ENCODE measurements at regions not wholly inside any gene's neighbourhood (a gene's known extent, or its start where the extent isn't known, plus 50 kb on each side); places are given as distances from the start of the nearest gene placed in this dataset.

GRCh38 chr13:47553329-47553977 is 447.6 kb downstream of the SUCLA2 start:
- Histone ChIP-seq H3K36me3 (ENCODE audit: control insufficient read depth in 5 of 5, insufficient read depth in 5 of 5, low read length in 5 of 5) (no peaks in the 10 kb centered on the region), H3K9me3 (ENCODE audit: control insufficient read depth in 5 of 5, low read length in 5 of 5) (no peaks in the 10 kb centered on the region), H3K27me3 (ENCODE audit: control insufficient read depth in 5 of 5, insufficient read depth in 4 of 5, low read length in 5 of 5) (no peaks in the 10 kb centered on the region), H3K4me3 (ENCODE audit: low read depth in 1 of 5, low read length in 5 of 5) (no peak overlapping the region), H3K9ac (ENCODE audit: low read length in 5 of 5) (no peak overlapping the region), H3K27ac (ENCODE audit: low read depth, low read length) (no peak overlapping the region), H3K4me1 (ENCODE audit: control insufficient read depth in 5 of 5, insufficient read depth in 5 of 5, low read length in 5 of 5) (no peaks in the 10 kb centered on the region)

DNA sequence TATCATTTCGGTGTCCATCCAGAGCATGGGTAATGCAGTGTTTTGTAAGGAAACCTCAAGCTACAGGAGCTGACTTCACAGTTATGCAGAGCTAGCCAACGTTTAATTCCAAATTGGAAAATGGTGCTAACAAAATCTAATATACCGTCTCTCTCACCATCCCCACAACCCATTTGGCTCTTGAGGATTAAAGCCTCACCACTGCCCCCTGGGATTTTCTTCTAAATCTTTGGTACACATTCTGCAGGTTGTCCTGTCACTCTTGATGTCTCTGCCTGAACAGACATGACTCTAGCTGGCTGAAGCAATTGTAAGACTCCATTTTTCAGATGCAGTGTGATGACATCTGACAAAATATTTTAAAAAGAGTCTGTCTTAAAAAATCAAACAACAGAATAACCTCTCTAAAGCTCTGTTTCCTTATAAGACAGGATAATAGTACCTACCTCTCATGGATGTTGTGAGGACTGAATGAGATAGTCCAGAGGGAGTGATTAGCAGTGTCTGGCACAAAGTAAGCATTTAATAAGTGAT is 451.8 kb downstream of the SUCLA2 start:
- Histone ChIP-seq H3K27me3 (ENCODE audit: control insufficient read depth in 5 of 5, insufficient read depth in 4 of 5, low read length in 5 of 5) (no peaks in the 10 kb centered on the region), H3K36me3 (ENCODE audit: control insufficient read depth in 5 of 5, insufficient read depth in 5 of 5, low read length in 5 of 5) (no peaks in the 10 kb centered on the region), H3K4me1 (ENCODE audit: control insufficient read depth in 5 of 5, insufficient read depth in 5 of 5, low read length in 5 of 5) (peaks cover 0 to 16% (median 9%) of the 10 kb centered on the region in 5 donors), H3K4me3 (ENCODE audit: low read depth in 1 of 5, low read length in 5 of 5) (no peak overlapping the region), H3K27ac (ENCODE audit: low read depth, low read length) (no peak overlapping the region), H3K9me3 (ENCODE audit: control insufficient read depth in 5 of 5, low read length in 5 of 5) (no peaks in the 10 kb centered on the region), H3K9ac (ENCODE audit: low read length in 5 of 5) (no peak overlapping the region)

- Histone ChIP-seq H3K27ac (ENCODE audit: low read depth, low read length) (no peak overlapping the region), H3K4me1 (ENCODE audit: control insufficient read depth in 5 of 5, insufficient read depth in 5 of 5, low read length in 5 of 5) (peaks cover 0 to 16% (median 9%) of the 10 kb centered on the region in 5 donors), H3K9me3 (ENCODE audit: control insufficient read depth in 5 of 5, low read length in 5 of 5) (no peaks in the 10 kb centered on the region), H3K36me3 (ENCODE audit: control insufficient read depth in 5 of 5, insufficient read depth in 5 of 5, low read length in 5 of 5) (no peaks in the 10 kb centered on the region), H3K4me3 (ENCODE audit: low read depth in 1 of 5, low read length in 5 of 5) (no peak overlapping the region), H3K9ac (ENCODE audit: low read length in 5 of 5) (no peak overlapping the region), H3K27me3 (ENCODE audit: control insufficient read depth in 5 of 5, insufficient read depth in 4 of 5, low read length in 5 of 5) (no peaks in the 10 kb centered on the region)
These were observed 452.7 kb downstream of the SUCLA2 start for GRCh38 chr13:47548294-47548840.

- Histone ChIP-seq H3K9ac (ENCODE audit: low read length in 5 of 5) (no peak overlapping the region), H3K4me3 (ENCODE audit: low read depth in 1 of 5, low read length in 5 of 5) (no peak overlapping the region), H3K27ac (ENCODE audit: low read depth, low read length) (no peak overlapping the region), H3K27me3 (ENCODE audit: control insufficient read depth in 5 of 5, insufficient read depth in 4 of 5, low read length in 5 of 5) (no peaks in the 10 kb centered on the region), H3K36me3 (ENCODE audit: control insufficient read depth in 5 of 5, insufficient read depth in 5 of 5, low read length in 5 of 5) (no peaks in the 10 kb centered on the region), H3K4me1 (ENCODE audit: control insufficient read depth in 5 of 5, insufficient read depth in 5 of 5, low read length in 5 of 5) (peaks cover 0 to 16% (median 9%) of the 10 kb centered on the region in 5 donors), H3K9me3 (ENCODE audit: control insufficient read depth in 5 of 5, low read length in 5 of 5) (no peaks in the 10 kb centered on the region)
These were observed 454.5 kb downstream of the SUCLA2 start for GRCh38 chr13:47546391-47547225.

DNA sequence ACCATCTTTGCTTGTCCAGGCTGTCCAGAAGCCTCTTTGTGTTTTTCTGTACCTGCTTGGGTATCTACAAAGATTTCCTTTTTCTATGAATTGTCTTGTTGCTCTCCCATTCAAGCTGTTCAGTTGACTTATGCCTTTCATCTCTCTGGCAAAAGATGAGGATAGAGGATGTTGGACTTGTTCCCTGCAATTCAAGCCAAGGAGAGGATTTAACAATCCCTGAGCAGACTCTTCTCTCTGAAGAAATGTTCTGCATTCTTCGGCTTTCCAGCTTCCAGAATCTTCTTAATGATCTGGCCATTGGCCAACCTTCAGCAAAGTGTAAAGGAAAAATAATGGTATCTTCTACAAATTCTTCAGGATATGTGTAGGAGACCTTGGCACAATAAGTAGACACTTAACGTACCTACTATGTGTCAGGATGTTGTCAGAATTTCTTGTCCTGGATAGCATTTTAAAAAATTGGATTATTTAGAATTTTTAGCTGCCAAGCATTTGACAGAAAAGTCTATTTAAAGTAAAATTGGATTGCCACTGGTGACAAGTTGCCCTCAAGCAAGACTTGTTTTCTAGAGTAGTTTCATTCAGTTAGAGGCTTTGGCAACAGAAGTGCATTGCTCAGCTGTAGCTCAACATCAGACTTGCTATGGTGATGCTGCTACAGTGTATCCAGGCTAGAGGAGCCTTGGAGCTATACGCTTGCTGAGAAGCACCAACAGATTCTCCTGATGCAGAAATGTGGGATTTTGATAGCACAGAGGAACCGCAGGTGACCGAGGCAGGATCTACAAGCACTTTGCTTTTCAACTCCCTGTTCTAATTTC is 455.7 kb downstream of the SUCLA2 start:
- H3K36me3 ChIP-seq (ENCODE audit: control insufficient read depth in 5 of 5, insufficient read depth in 5 of 5, low read length in 5 of 5), result no peaks in the 10 kb centered on the region
- H3K9me3 ChIP-seq (ENCODE audit: control insufficient read depth in 5 of 5, low read length in 5 of 5), result no peaks in the 10 kb centered on the region
- H3K27me3 ChIP-seq (ENCODE audit: control insufficient read depth in 5 of 5, insufficient read depth in 4 of 5, low read length in 5 of 5), result no peaks in the 10 kb centered on the region
- peak overlapping the region; percentile 46 for H3K27ac ChIP-seq (ENCODE audit: low read depth, low read length)
- H3K9ac ChIP-seq (ENCODE audit: low read length in 5 of 5), result no peak overlapping the region
- H3K4me1 ChIP-seq (ENCODE audit: control insufficient read depth in 5 of 5, insufficient read depth in 5 of 5, low read length in 5 of 5), result peaks cover 0 to 16% (median 9%) of the 10 kb centered on the region in 5 donors
- no peak overlapping the region for H3K4me3 ChIP-seq (ENCODE audit: low read depth in 1 of 5, low read length in 5 of 5)

- Histone ChIP-seq H3K36me3 (ENCODE audit: control insufficient read depth in 5 of 5, insufficient read depth in 5 of 5, low read length in 5 of 5) (no peaks in the 10 kb centered on the region), H3K9ac (ENCODE audit: low read length in 5 of 5) (no peak overlapping the region), H3K27me3 (ENCODE audit: control insufficient read depth in 5 of 5, insufficient read depth in 4 of 5, low read length in 5 of 5) (no peaks in the 10 kb centered on the region), H3K4me1 (ENCODE audit: control insufficient read depth in 5 of 5, insufficient read depth in 5 of 5, low read length in 5 of 5) (peaks cover 0 to 2% (median 0%) of the 10 kb centered on the region in 5 donors), H3K27ac (ENCODE audit: low read depth, low read length) (no peak overlapping the region), H3K4me3 (ENCODE audit: low read depth in 1 of 5, low read length in 5 of 5) (no peak overlapping the region), H3K9me3 (ENCODE audit: control insufficient read depth in 5 of 5, low read length in 5 of 5) (no peaks in the 10 kb centered on the region)
These were observed 461.8 kb downstream of the SUCLA2 start for GRCh38 chr13:47539317-47539716.

- Histone ChIP-seq H3K9ac (ENCODE audit: low read length in 5 of 5) (no peak overlapping the region), H3K9me3 (ENCODE audit: control insufficient read depth in 5 of 5, low read length in 5 of 5) (no peaks in the 10 kb centered on the region), H3K4me1 (ENCODE audit: control insufficient read depth in 5 of 5, insufficient read depth in 5 of 5, low read length in 5 of 5) (peaks cover 0 to 9% (median 0%) of the 10 kb centered on the region in 5 donors), H3K4me3 (ENCODE audit: low read depth in 1 of 5, low read length in 5 of 5) (no peak overlapping the region), H3K27me3 (ENCODE audit: control insufficient read depth in 5 of 5, insufficient read depth in 4 of 5, low read length in 5 of 5) (no peaks in the 10 kb centered on the region), H3K36me3 (ENCODE audit: control insufficient read depth in 5 of 5, insufficient read depth in 5 of 5, low read length in 5 of 5) (no peaks in the 10 kb centered on the region), H3K27ac (ENCODE audit: low read depth, low read length) (no peak overlapping the region)
These were observed 477.3 kb downstream of the SUCLA2 start for GRCh38 chr13:47523771-47524170.

DNA sequence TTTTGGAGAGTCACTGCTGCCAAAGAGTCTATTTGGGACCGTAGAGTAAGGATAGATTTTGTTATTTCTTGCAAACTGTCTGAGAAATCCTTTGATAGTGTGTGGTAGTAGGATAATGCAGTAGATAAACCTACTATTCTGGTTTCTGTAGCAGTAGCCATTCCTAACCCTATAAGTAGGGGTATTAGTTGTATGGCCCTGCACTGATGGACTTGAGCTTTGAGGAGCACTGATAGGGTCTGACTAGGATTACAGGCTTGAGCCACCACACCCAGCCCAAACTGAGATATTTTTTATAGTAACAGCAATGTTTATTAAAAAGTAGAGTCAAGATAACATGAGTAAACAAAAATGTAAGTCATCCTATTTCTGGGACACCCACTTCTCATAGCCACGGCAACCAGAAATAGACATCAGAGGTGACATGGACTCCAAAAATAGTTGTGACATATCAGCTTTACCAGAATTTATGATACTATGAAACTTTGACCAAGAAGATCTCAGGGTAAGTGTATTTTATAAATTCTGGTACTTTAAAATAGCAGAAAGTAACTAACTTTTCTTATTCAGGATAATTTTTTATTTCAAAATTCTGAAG is 479.1 kb downstream of the SUCLA2 start:
- Histone ChIP-seq H3K4me1 (ENCODE audit: control insufficient read depth in 5 of 5, insufficient read depth in 5 of 5, low read length in 5 of 5) (peaks cover 0 to 9% (median 0%) of the 10 kb centered on the region in 5 donors), H3K9me3 (ENCODE audit: control insufficient read depth in 5 of 5, low read length in 5 of 5) (no peaks in the 10 kb centered on the region), H3K27me3 (ENCODE audit: control insufficient read depth in 5 of 5, insufficient read depth in 4 of 5, low read length in 5 of 5) (no peaks in the 10 kb centered on the region), H3K36me3 (ENCODE audit: control insufficient read depth in 5 of 5, insufficient read depth in 5 of 5, low read length in 5 of 5) (no peaks in the 10 kb centered on the region), H3K9ac (ENCODE audit: low read length in 5 of 5) (no peak overlapping the region), H3K27ac (ENCODE audit: low read depth, low read length) (no peak overlapping the region), H3K4me3 (ENCODE audit: low read depth in 1 of 5, low read length in 5 of 5) (no peak overlapping the region)

GRCh38 chr13:47519626-47520025 is 481.4 kb downstream of the SUCLA2 start:
- H3K9ac ChIP-seq (ENCODE audit: low read length in 5 of 5), result no peak overlapping the region
- H3K27ac ChIP-seq (ENCODE audit: low read depth, low read length), result no peak overlapping the region
- H3K4me3 ChIP-seq (ENCODE audit: low read depth in 1 of 5, low read length in 5 of 5), result no peak overlapping the region
- H3K4me1 ChIP-seq (ENCODE audit: control insufficient read depth in 5 of 5, insufficient read depth in 5 of 5, low read length in 5 of 5), result peaks cover 0 to 9% (median 0%) of the 10 kb centered on the region in 5 donors
- H3K9me3 ChIP-seq (ENCODE audit: control insufficient read depth in 5 of 5, low read length in 5 of 5), result peaks cover 0 to 8% (median 6%) of the 10 kb centered on the region in 5 donors
- H3K36me3 ChIP-seq (ENCODE audit: control insufficient read depth in 5 of 5, insufficient read depth in 5 of 5, low read length in 5 of 5), result no peaks in the 10 kb centered on the region
- H3K27me3 ChIP-seq (ENCODE audit: control insufficient read depth in 5 of 5, insufficient read depth in 4 of 5, low read length in 5 of 5), result no peaks in the 10 kb centered on the region

Measured in subcutaneous abdominal adipose tissue (tissue), 5 donors.